ENCODE measurements at regions not wholly inside any gene's neighbourhood (a gene's known extent, or its start where the extent isn't known, plus 50 kb on each side); places are given as distances from the start of the nearest gene placed in this dataset.

GRCh38 chr1:204003536-204003935 is 69.4 kb upstream of the SOX13 start:
- 0 out of 2 replicates have a peak, but pooled peaks cover 3% of the 10 kb centered on the region for H3K27me3 ChIP-seq (ENCODE audit: insufficient read depth)
- H3K4me3 Mint-ChIP-seq = no peak overlapping the region
- no peaks in the 10 kb centered on the region for H3K9me2 ChIP-seq (ENCODE audit: insufficient read depth)
- peak; percentile 59 for ATAC-seq
- peaks cover 13% of the 10 kb centered on the region for H3K9me3 Mint-ChIP-seq
- H3K4me3 ChIP-seq = no peak overlapping the region
- H3K4me1 Mint-ChIP-seq = peaks cover 24% of the 10 kb centered on the region
- H3F3A ChIP-seq (replicated peaks; ENCODE audit: low read depth) = no peaks in the 10 kb centered on the region
- peaks cover 5% of the 10 kb centered on the region for H3K27me3 Mint-ChIP-seq (ENCODE audit: insufficient read depth, low read depth, poor library complexity)
- H3K79me2 ChIP-seq (replicated peaks; ENCODE audit: insufficient read depth) = no peaks in the 10 kb centered on the region
- no peaks in the 10 kb centered on the region for H3K36me3 ChIP-seq (ENCODE audit: insufficient read depth)
- H4K20me1 ChIP-seq (replicated peaks; ENCODE audit: insufficient read depth) = no peaks in the 10 kb centered on the region
- peak overlapping the region; percentile 39 for H3K4me2 ChIP-seq
- H3K36me3 Mint-ChIP-seq (ENCODE audit: low read depth) = peaks cover 9% of the 10 kb centered on the region
- DNase-seq (ENCODE audit: low spot score) = peak; percentile 37
- no peak for TF ChIP-seq EZH2 (IDR thresholded peaks at IDR 0.05; ENCODE audit: low read depth, unreplicated experiment)
- TF ChIP-seq, protein P1, sequence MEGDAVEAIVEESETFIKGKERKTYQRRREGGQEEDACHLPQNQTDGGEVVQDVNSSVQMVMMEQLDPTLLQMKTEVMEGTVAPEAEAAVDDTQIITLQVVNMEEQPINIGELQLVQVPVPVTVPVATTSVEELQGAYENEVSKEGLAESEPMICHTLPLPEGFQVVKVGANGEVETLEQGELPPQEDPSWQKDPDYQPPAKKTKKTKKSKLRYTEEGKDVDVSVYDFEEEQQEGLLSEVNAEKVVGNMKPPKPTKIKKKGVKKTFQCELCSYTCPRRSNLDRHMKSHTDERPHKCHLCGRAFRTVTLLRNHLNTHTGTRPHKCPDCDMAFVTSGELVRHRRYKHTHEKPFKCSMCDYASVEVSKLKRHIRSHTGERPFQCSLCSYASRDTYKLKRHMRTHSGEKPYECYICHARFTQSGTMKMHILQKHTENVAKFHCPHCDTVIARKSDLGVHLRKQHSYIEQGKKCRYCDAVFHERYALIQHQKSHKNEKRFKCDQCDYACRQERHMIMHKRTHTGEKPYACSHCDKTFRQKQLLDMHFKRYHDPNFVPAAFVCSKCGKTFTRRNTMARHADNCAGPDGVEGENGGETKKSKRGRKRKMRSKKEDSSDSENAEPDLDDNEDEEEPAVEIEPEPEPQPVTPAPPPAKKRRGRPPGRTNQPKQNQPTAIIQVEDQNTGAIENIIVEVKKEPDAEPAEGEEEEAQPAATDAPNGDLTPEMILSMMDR (conservative IDR thresholded peaks at IDR 0.05; ENCODE audit: low read depth in 2 of 2) = no peak
- TF ChIP-seq ZNF114 (CRISPR knock-in tag; IDR thresholded peaks at IDR 0.05) = no peak
- TF ChIP-seq POLR2AphosphoS5 (IDR thresholded peaks at IDR 0.05; ENCODE audit: low read depth) = no peak
- no peak for TF ChIP-seq JUNB (IDR thresholded peaks at IDR 0.05; ENCODE audit: unreplicated experiment)
- TF ChIP-seq NANOG (IDR thresholded peaks at IDR 0.05; ENCODE audit: borderline replicate concordance) = no peak
- no peak for TF ChIP-seq STAT1 (IDR thresholded peaks at IDR 0.05; ENCODE audit: unreplicated experiment)
- no peak for TF ChIP-seq EZH2phosphoT487 (IDR thresholded peaks at IDR 0.05; ENCODE audit: unreplicated experiment)
- TF ChIP-seq CREB1 (CRISPR knock-in tag; IDR thresholded peaks at IDR 0.05; ENCODE audit: low read depth) = no peak
- TF ChIP-seq, protein P2, sequence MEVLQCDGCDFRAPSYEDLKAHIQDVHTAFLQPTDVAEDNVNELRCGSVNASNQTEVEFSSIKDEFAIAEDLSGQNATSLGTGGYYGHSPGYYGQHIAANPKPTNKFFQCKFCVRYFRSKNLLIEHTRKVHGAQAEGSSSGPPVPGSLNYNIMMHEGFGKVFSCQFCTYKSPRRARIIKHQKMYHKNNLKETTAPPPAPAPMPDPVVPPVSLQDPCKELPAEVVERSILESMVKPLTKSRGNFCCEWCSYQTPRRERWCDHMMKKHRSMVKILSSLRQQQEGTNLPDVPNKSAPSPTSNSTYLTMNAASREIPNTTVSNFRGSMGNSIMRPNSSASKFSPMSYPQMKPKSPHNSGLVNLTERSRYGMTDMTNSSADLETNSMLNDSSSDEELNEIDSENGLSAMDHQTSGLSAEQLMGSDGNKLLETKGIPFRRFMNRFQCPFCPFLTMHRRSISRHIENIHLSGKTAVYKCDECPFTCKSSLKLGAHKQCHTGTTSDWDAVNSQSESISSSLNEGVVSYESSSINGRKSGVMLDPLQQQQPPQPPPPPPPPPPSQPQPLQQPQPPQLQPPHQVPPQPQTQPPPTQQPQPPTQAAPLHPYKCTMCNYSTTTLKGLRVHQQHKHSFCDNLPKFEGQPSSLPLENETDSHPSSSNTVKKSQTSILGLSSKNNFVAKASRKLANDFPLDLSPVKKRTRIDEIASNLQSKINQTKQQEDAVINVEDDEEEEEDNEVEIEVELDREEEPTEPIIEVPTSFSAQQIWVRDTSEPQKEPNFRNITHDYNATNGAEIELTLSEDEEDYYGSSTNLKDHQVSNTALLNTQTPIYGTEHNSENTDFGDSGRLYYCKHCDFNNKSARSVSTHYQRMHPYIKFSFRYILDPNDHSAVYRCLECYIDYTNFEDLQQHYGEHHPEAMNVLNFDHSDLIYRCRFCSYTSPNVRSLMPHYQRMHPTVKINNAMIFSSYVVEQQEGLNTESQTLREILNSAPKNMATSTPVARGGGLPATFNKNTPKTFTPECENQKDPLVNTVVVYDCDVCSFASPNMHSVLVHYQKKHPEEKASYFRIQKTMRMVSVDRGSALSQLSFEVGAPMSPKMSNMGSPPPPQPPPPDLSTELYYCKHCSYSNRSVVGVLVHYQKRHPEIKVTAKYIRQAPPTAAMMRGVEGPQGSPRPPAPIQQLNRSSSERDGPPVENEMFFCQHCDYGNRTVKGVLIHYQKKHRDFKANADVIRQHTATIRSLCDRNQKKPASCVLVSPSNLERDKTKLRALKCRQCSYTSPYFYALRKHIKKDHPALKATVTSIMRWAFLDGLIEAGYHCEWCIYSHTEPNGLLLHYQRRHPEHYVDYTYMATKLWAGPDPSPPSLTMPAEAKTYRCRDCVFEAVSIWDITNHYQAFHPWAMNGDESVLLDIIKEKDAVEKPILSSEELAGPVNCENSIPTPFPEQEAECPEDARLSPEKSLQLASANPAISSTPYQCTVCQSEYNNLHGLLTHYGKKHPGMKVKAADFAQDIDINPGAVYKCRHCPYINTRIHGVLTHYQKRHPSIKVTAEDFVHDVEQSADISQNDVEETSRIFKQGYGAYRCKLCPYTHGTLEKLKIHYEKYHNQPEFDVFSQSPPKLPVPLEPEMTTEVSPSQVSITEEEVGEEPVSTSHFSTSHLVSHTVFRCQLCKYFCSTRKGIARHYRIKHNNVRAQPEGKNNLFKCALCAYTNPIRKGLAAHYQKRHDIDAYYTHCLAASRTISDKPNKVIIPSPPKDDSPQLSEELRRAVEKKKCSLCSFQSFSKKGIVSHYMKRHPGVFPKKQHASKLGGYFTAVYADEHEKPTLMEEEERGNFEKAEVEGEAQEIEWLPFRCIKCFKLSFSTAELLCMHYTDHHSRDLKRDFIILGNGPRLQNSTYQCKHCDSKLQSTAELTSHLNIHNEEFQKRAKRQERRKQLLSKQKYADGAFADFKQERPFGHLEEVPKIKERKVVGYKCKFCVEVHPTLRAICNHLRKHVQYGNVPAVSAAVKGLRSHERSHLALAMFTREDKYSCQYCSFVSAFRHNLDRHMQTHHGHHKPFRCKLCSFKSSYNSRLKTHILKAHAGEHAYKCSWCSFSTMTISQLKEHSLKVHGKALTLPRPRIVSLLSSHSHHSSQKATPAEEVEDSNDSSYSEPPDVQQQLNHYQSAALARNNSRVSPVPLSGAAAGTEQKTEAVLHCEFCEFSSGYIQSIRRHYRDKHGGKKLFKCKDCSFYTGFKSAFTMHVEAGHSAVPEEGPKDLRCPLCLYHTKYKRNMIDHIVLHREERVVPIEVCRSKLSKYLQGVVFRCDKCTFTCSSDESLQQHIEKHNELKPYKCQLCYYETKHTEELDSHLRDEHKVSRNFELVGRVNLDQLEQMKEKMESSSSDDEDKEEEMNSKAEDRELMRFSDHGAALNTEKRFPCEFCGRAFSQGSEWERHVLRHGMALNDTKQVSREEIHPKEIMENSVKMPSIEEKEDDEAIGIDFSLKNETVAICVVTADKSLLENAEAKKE (CRISPR knock-in tag; IDR thresholded peaks at IDR 0.05) = no peak
- TF ChIP-seq ZNF331 (CRISPR knock-in tag; IDR thresholded peaks at IDR 0.05; ENCODE audit: low read depth) = no peak
- TF ChIP-seq, protein P3, sequence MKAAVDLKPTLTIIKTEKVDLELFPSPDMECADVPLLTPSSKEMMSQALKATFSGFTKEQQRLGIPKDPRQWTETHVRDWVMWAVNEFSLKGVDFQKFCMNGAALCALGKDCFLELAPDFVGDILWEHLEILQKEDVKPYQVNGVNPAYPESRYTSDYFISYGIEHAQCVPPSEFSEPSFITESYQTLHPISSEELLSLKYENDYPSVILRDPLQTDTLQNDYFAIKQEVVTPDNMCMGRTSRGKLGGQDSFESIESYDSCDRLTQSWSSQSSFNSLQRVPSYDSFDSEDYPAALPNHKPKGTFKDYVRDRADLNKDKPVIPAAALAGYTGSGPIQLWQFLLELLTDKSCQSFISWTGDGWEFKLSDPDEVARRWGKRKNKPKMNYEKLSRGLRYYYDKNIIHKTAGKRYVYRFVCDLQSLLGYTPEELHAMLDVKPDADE (IDR thresholded peaks at IDR 0.05) = no peak
- TF ChIP-seq, protein P4, sequence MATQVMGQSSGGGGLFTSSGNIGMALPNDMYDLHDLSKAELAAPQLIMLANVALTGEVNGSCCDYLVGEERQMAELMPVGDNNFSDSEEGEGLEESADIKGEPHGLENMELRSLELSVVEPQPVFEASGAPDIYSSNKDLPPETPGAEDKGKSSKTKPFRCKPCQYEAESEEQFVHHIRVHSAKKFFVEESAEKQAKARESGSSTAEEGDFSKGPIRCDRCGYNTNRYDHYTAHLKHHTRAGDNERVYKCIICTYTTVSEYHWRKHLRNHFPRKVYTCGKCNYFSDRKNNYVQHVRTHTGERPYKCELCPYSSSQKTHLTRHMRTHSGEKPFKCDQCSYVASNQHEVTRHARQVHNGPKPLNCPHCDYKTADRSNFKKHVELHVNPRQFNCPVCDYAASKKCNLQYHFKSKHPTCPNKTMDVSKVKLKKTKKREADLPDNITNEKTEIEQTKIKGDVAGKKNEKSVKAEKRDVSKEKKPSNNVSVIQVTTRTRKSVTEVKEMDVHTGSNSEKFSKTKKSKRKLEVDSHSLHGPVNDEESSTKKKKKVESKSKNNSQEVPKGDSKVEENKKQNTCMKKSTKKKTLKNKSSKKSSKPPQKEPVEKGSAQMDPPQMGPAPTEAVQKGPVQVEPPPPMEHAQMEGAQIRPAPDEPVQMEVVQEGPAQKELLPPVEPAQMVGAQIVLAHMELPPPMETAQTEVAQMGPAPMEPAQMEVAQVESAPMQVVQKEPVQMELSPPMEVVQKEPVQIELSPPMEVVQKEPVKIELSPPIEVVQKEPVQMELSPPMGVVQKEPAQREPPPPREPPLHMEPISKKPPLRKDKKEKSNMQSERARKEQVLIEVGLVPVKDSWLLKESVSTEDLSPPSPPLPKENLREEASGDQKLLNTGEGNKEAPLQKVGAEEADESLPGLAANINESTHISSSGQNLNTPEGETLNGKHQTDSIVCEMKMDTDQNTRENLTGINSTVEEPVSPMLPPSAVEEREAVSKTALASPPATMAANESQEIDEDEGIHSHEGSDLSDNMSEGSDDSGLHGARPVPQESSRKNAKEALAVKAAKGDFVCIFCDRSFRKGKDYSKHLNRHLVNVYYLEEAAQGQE (IDR thresholded peaks at IDR 0.05; ENCODE audit: unreplicated experiment) = no peak
- peak overlapping the region; percentile 19; the same call in 1 of the 2 replicates for H3K27ac Mint-ChIP-seq
- peak overlapping the region; percentile 57; the same call in 1 of the 2 replicates for H2AFZ ChIP-seq
- H3K4me1 ChIP-seq (ENCODE audit: insufficient read depth) = peaks cover 30% of the 10 kb centered on the region
- H3K27ac ChIP-seq (ENCODE audit: low read depth) = no peak overlapping the region
